NCI-H1694 (cell line): ENCODE measurements at regions not wholly inside any gene's neighbourhood (a gene's known extent, or its start where the extent isn't known, plus 50 kb on each side); places are given as distances from the start of the nearest gene placed in this dataset.

ENCODE experiments used
- DNase-seq: peaks from one replicate; lab custom pipeline; 2025; lab: John Stamatoyannopoulos, UW

DNA sequence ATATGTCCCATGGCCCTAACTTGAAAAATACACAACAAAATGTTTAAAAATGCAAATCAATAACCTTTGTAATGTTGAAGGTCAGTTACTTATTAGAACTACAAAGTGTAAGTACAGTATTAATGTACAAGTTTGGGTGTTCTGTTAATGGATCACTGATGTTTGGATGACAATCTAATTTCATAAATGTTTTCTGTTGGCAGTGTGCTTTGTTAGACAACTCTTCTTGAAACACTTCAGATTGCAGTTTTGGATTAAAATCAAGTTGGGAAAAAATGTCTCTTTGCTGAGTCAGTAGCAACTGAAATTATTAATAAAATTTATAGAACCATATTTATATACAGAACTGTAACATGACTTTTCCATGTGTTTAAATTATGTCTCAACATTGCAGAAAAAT lies 1063.5 kb upstream of the PCDH9 start:
- DNase-seq, result no peak

DNA sequence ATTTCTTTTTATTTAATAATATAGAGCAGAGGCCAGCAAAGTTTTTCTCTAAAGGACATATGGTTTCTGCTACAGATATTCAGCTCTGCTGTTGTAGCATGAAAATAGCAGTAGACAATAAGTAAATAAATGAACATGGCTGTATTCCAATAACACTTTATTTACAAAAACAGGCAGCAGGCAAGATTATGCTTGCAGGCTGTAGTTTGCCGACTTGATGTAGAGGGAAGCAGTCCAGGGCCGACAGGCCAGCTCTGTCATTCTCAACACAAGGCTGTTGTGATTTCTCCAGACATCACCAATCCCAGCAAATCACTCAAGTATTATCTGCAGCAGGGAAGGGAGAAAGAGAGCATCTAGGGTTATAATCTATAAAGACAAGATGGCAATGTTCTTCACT lies 1062.5 kb upstream of the PCDH9 start:
- no peak for DNase-seq

GRCh38 chr13:68291595-68291994 lies 1061.5 kb upstream of the PCDH9 start:
- DNase-seq, result no peak

DNA sequence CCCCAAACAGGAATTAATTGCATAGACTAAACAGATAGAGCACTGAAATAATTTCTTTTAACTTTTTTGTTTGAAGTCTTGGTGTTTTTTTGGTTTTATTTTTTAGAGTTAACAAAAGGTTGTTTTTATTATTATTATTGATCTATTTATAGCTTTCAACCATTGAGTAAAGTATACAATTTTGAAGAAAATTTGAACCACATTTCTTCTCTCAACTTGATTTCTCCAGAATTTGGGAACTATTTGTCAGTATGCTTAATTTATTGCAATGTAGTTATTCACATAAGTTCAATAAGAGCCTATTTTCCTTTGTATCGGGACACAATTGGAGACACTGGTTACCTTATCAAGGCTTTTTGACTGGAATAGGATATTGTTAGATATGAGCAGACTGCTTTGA lies 1045.6 kb upstream of the PCDH9 start:
- no peak for DNase-seq

DNA sequence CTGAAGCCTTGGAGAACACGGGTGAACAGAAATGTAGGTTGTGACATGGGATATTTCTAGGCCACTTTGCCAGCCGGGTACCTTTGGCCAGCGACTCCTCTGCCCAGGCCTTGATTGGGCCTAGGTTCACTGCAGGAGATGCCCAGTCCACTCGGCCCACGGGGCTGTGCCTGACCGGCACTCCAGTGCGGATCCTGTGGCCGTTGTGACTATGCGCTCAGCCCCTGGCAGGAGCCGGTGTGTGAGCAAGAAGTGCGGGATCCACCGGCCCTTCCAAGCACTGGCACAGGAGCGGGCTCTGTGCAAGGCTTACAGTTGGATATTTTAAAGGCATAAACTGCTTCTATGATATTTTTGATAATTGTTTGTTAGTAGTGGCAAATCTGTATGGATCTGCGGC lies 1042.5 kb upstream of the PCDH9 start:
- DNase-seq, result no peak

GRCh38 chr13:68264692-68265091 lies 1034.6 kb upstream of the PCDH9 start:
- no peak for DNase-seq

DNA sequence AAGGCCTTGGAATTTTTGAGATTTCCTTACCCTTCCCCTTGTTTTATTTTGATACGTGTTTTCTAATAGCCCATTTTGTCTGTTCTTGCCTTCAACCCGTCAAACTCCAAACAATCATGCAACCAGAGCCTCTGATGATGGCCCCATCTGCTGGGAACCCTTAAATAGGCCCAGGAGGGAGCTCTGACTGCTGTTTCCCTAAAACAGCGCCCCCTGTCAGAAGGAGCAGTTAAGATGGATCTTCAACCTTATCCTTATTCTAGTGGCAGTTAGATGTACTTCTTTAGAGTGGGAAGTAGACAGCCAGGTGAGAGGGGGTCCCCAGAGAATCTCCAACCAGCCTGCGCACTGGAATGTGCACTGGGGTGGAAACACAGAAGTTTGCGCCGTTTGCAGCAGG lies 1031.0 kb upstream of the PCDH9 start:
- DNase-seq, result no peak

DNA sequence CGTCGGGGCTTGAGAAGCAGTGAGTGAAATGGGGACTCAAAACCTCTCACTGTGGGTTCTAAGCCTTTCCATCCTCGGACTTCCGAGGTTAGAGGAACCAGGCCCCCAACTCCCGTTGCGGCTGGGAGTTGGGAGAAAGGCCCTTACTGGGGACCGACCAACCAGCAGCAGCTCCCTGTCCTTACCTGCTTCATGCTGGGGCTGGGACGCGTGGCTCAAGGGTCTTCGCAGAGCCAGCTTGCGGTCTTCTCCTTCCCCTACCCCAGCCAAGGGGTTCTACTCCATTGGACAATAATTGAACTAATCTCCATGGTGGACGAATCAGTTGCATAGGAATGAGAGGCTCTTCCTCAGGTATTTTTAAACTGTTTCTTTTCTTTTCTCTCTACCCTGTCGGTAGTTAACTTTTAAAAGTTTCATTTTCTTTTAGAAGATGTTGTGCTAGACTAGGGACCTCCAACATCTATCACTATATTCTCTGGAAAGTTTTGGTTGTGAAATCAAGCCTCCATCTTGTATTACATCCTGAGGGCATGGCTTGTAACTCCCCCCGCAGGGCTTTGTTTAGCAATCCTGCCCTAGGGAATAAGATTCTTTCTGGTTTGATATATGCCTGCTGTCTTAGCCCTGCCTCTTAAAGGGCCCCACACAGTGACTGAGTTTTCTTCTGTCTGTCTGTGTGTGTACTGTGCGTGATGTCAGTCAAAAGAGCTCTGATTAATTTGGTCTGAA lies 1027.1 kb upstream of the PCDH9 start:
- DNase-seq, result no peak

- no peak for DNase-seq
Observed at GRCh38 chr13:68254151-68254550, 1024.0 kb upstream of the PCDH9 start.

- DNase-seq, result no peak
Observed at GRCh38 chr13:68234274-68234673, 1004.1 kb upstream of the PCDH9 start.

DNA sequence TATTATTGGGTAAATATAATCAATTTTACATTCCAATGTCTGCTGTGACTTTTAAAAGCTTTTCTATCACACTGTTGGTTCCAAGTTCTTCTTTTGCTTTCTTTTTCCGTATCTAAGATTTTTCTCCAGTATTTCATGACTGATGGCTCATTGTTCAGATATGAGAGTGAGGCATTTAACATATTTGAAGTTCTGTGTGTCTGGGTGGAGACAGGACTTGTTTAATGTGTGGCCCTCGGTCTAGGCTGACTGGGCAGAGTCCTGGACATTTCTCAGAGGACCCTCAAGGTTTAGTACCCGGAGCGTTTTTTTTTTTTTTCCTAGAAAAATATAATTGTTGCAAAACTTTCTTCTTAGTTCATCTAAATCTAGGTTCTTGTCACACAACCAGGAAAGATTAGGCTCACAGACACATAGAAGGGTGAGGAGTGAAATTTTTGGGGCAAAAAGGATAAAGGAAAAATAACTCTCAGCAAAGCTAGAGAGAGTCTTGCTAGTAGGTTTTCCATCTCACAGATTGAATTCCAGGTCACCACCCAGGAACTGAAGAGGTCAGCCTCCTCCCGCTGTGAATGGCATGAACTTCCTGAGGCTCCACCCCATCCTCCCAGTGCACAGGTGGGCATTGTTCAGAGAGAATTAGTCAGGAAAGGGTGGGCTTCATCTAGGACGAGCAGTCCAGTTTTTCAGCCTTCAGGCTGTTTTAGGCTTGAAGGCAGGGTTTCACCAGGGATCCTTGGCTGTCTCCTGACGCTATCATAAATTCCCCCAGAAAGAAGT lies 1002.4 kb upstream of the PCDH9 start:
- DNase-seq, result no peak

DNA sequence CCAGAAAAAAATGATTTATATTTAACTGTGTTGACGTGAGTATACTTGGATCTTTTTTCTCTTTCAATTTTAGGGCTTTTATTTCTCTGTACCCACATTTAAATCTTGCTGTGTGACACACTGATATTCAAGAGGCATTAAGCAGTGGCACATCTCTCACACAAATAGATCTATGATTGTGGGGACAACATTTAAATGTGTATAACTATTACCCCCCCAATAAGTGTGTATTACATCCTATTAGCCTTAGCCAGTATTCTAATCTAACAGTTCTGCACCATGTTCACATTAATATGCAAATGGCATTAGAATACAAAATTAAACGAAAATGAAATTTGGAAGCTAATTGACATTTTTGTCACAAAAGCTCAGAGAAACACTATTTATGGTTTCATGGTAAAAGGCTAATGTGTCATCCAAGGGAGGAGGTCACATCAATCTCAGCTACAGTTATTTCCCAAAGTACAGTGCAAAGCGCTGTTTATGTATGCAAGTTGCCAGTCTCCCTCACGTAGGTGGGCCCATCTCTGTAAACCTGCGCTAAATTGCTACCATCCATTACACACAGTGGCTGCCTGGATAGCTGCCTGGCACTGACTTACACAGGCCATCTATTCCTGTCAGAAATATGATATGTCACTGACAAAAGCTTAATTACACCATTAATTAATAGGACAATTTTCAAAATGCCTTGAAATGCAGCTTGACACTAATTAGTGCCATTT lies 984.7 kb upstream of the PCDH9 start:
- no peak for DNase-seq

GRCh38 chr13:68199271-68199670 lies 969.1 kb upstream of the PCDH9 start:
- DNase-seq, result no peak

DNA sequence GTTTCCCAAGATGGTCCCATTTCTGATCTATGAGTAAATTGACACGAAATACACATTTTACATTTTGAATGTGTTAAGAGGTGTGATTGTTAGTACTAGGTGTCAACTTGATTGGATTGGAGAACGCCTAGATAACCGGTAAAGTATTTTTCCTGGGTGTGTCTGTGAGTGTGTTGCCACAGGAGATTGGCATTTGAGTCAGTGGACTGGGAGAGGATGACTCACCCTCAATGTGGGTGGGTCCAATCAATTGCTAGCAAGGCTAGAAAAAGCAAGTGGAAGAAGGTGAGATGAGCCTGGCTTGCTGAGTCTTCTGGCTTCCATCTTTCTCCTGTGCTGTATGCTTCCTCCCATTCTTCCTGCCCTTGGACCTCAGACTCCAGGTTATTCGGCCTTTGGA lies 960.7 kb upstream of the PCDH9 start:
- DNase-seq, result no peak

GRCh38 chr13:68185444-68186141 lies 955.5 kb upstream of the PCDH9 start:
- DNase-seq, result no peak

DNA sequence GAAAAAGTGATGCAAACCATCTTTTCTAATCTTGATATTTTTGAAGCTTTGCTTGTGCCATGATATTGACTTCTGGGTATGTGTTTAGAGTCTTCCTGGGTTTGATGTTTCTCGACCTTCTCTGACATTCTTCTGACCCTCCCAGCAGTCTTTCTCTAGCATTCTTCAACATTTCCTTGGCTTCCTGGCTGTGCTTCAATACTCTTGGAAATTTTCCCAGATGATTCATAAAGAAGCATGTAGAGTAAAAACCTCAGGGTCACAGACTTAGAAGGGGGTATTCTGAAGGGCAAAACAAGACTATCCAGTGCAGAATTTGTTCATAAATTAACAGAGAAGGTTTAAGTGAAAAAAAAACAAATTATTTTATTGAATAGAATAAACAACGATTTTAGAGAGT lies 946.3 kb upstream of the PCDH9 start:
- no peak for DNase-seq

DNA sequence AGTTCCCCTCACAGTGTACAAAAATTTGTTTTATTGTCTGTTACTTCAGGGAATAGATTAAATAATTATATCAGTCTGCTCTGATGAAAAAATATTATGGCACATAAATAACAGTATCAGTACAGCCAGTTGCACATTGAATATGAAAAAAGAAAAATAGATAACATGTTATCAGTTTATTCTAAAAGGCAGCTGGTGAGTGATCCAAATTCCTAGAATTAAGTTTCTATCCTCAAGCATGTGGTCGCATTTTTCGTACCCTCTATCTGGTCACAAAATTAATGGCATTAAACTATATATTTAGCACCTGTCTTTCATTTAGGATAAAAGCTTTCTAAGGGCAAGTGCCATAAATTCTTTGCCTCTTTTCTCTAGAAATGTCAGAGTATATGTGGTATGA lies 944.8 kb upstream of the PCDH9 start:
- no peak for DNase-seq

DNA sequence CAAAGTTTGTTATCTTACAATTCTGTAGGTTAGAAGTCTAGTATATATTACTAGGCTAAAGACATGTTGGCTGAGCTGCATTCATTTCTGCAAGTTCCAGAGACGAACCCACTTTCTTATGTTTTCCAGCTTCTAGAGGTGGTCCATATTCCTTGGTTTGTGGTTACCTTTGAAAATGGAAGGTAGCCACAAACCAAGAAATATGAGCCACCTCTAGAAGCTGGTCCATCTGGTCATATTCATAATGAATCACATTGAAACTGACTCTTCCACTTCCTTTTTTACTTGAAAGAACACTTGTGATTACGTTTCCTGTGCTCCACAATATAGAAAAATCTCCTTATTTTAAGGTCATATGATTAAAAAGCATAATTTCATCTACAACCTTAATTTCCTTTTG lies 943.0 kb upstream of the PCDH9 start:
- DNase-seq, result no peak

DNA sequence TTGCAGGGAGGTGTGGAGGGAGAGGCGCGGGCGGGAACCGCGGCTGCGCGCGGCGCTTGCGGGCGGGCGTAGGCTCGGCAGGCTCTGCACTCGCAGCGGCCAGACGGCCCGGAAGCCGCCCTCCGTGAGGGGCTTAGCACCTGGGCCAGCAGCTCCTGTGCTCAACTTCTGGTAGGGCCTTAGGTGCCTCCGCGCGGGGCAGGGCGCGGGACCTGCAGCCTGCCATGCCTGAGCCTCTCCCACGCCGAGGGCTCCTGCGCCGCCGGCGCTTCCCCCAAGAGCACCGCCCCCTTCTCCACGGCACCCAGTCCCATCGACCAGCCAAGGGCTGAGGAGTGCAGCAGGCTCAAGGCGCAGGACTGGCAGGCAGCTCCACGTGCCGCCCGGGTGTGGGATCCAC lies 940.8 kb upstream of the PCDH9 start:
- no peak for DNase-seq

DNA sequence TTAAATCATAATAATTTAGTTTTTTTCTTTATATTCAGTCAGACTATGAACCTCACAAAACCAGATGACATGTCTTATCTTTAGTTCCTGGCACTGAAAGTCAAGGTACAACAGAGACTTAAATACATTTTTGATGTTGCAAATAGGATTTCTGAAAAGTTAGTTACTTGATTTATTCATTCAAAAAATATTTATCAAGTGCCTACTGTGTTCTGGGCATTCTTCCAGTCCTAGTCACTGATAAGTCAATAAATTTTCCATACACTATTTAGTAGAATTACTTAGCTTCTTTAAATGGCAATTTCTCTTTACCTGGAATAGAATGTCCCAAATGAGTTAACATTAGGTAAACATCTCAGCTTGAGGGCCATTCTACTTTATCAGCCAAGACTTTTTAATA lies 938.3 kb upstream of the PCDH9 start:
- DNase-seq, result no peak

DNA sequence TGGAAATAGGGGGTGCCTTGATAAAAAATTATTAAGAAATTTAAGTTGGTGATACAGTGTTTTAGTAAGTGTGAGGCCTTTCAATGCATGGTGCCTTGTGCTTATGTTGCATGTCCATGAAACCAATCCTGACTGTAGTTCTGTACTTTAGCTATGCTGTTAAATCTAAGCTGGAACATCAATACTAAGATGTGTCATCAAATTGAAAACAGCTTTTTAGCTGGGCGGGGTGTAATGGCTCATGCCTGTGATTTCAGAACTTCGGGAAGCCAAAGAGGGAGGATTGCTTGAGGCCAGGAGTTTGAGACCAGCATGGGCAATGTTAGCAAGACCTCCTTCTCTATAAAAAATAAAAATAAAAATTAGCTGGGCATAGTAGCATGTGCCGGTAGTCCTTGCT lies 930.3 kb upstream of the PCDH9 start:
- no peak for DNase-seq

DNA sequence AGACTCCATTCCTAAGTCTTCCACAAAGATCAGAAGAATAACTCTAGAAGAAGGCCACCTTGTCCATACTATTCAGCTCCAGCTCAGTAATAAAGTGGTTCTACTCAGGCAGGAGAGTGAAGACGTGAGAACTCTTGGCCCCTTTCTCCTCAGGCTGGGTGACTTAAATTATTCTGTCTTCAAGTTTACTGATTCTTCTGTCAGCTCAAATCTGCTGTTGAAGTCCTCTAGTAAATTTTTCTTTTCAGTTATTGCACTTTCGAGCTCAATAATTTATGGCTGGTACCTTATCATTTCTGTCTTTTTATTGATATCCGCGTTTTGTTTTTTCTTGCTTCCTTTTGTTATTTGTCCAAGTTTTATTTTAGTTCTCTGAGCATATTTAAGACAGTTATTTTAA lies 922.3 kb upstream of the PCDH9 start:
- DNase-seq, result no peak

- DNase-seq, result no peak
Observed at GRCh38 chr13:68145852-68146251, 915.7 kb upstream of the PCDH9 start.
